ENCODE measurements at regions not wholly inside any gene's neighbourhood (a gene's known extent, or its start where the extent isn't known, plus 50 kb on each side); places are given as distances from the start of the nearest gene placed in this dataset.

- TF ChIP-seq CTCF (IDR thresholded peaks at IDR 0.05) (no peak), POLR2A (IDR thresholded peaks at IDR 0.05) (no peak)
Observed at GRCh38 chr1:227486559-227486958, 76.8 kb upstream of the ZNF678 start.

Data from heart left ventricle (tissue), 13 donors.